SU-DHL-6 (cell line): ENCODE measurements at regions not wholly inside any gene's neighbourhood (a gene's known extent, or its start where the extent isn't known, plus 50 kb on each side); places are given as distances from the start of the nearest gene placed in this dataset.

ENCODE experiments used
- CTCF ChIP-seq: fragments of 200-600 bp; sonication (generic); IDR thresholded peaks from one replicate; pipeline ENCODE4 v1.5.1; 2017; ENCODE audit warnings: antibody characterized with exemption, mild to moderate bottlenecking, low read length, moderate library complexity; ENCODE audit not compliant: insufficient read depth, poor library complexity, severe bottlenecking
- EZH2phosphoT487 ChIP-seq: fragments of 200-600 bp; sonication (generic), shearing (Covaris generic); conservative IDR thresholded peaks from 2 replicates; pipeline ENCODE4 v1.6.1; 2018; ENCODE audit warnings: mild to moderate bottlenecking, antibody characterized with exemption, low read length, moderate library complexity, mixed read lengths

- TF ChIP-seq CTCF (no peak), EZH2phosphoT487 (no peak)
Observed at GRCh38 chr4:188691811-188692210, 552.6 kb downstream of the TRIML1 start.
